GM23338 (cell line): ENCODE measurements at regions not wholly inside any gene's neighbourhood (a gene's known extent, or its start where the extent isn't known, plus 50 kb on each side); places are given as distances from the start of the nearest gene placed in this dataset.

Experiments
- ATAC-seq: fragments of 200-7000 bp; cut with Tn5 transposase; 3 replicates; pipeline ENCODE4 v1.9.1; 2020
- DNase-seq: peaks from one replicate; pipeline ENCODE4 v3.0.0-alpha.2; 2015; ENCODE audit warnings: low spot score
- H2AFZ ChIP-seq: fragments of 200-600 bp; sonication (generic); 2 replicates; pipeline ENCODE4 v1.8.0; 2016; ENCODE audit warnings: antibody characterized with exemption, mild to moderate bottlenecking, moderate library complexity
- H3F3A ChIP-seq: fragments of 200-600 bp; sonication (generic); replicated peaks from 2 replicates; pipeline ENCODE4 v1.8.0; 2017; ENCODE audit warnings: antibody characterized with exemption, mixed run types, low read depth
- H3K27ac ChIP-seq: fragments of 200-600 bp; sonication (generic); 2 replicates; pipeline ENCODE4 v1.6.1; 2016; ENCODE audit warnings: low read depth
- H3K27me3 ChIP-seq: fragments of 200-600 bp; sonication (generic); 2 replicates; pipeline ENCODE4 v1.8.0; 2016; ENCODE audit warnings: mild to moderate bottlenecking, mixed run types, moderate library complexity; ENCODE audit not compliant: insufficient read depth
- H3K36me3 ChIP-seq: fragments of 200-600 bp; sonication (generic); 2 replicates; pipeline ENCODE4 v1.8.0; 2016; ENCODE audit warnings: mild to moderate bottlenecking; ENCODE audit not compliant: insufficient read depth
- H3K4me1 ChIP-seq: fragments of 200-600 bp; sonication (generic); 2 replicates; pipeline ENCODE4 v1.8.0; 2016; ENCODE audit warnings: mild to moderate bottlenecking, moderate library complexity; ENCODE audit not compliant: insufficient read depth
- H3K4me2 ChIP-seq: fragments of 200-600 bp; sonication (generic); 2 replicates; pipeline ENCODE4 v1.7.1; 2017; ENCODE audit warnings: mixed run types
- H3K4me3 ChIP-seq: fragments of 200-600 bp; sonication (generic); 2 replicates; pipeline ENCODE4 v1.6.1; 2016; ENCODE audit warnings: mixed run types
- H3K79me2 ChIP-seq: fragments of 200-600 bp; sonication (generic); replicated peaks from 2 replicates; pipeline ENCODE4 v1.8.0; 2017; ENCODE audit warnings: mild to moderate bottlenecking; ENCODE audit not compliant: insufficient read depth
- H3K9me2 ChIP-seq: fragments of 200-600 bp; sonication (generic); 2 replicates; pipeline ENCODE4 v1.8.0; 2017; ENCODE audit not compliant: insufficient read depth
- H4K20me1 ChIP-seq: fragments of 200-600 bp; sonication (generic); replicated peaks from 2 replicates; pipeline ENCODE4 v1.8.0; 2017; ENCODE audit warnings: mild to moderate bottlenecking; ENCODE audit not compliant: insufficient read depth
- H3K27ac Mint-ChIP-seq: 2 replicates; pipeline ENCODE4 v1.8.0; 2020; ENCODE audit warnings: inconsistent platforms, mild to moderate bottlenecking, moderate library complexity, mixed read lengths
- H3K27me3 Mint-ChIP-seq: 3 replicates; pipeline ENCODE4 v1.8.0; 2022; ENCODE audit warnings: low read depth, mild to moderate bottlenecking, moderate library complexity, mixed read lengths, inconsistent platforms; ENCODE audit not compliant: insufficient read depth, poor library complexity
- H3K36me3 Mint-ChIP-seq: 3 replicates; pipeline ENCODE4 v1.8.0; 2021; ENCODE audit warnings: low read depth, mild to moderate bottlenecking, inconsistent platforms, moderate library complexity, mixed read lengths
- H3K4me1 Mint-ChIP-seq: 3 replicates; pipeline ENCODE4 v1.8.0; 2020; ENCODE audit warnings: mild to moderate bottlenecking, inconsistent platforms, mixed read lengths
- H3K4me3 Mint-ChIP-seq: 3 replicates; pipeline ENCODE4 v1.8.0; 2021; ENCODE audit warnings: moderate library complexity, mild to moderate bottlenecking, inconsistent platforms, mixed read lengths
- H3K9me3 Mint-ChIP-seq: 3 replicates; pipeline ENCODE4 v1.8.0; 2020; ENCODE audit warnings: moderate library complexity, mild to moderate bottlenecking, inconsistent platforms, mixed read lengths
- CREB1 ChIP-seq: fragments of 250-450 bp; sonication (Bioruptor Pico); IDR thresholded peaks from 2 replicates; pipeline ENCODE4 v1.5.0; 2020; ENCODE audit warnings: low read depth, mild to moderate bottlenecking, moderate library complexity
- CTCF ChIP-seq, 2 experiments: fragments of 200-600 bp in 1 of 2; sonication (generic) in 1 of 2; conservative IDR thresholded peaks; 2 replicates each; pipeline versions ENCODE4 v1.5.1 to v1.6.1; 2016 to 2017; ENCODE audit warnings: antibody characterized with exemption in 2 of 2, low read depth in 2 of 2, mild to moderate bottlenecking in 2 of 2, moderate library complexity in 1 of 2
- ETS1 ChIP-seq: IDR thresholded peaks from 2 replicates; pipeline ENCODE4 v1.6.1; 2016; ENCODE audit warnings: antibody characterized with exemption
- EZH2 ChIP-seq: fragments of 200-600 bp; sonication (generic); IDR thresholded peaks from one replicate; pipeline ENCODE4 v1.8.0; 2017; ENCODE audit warnings: antibody characterized with exemption, mild to moderate bottlenecking, low read depth; ENCODE audit not compliant: unreplicated experiment
- JUNB ChIP-seq: IDR thresholded peaks from one replicate; pipeline ENCODE4 v1.6.1; 2016; ENCODE audit warnings: antibody characterized with exemption; ENCODE audit not compliant: unreplicated experiment
- NANOG ChIP-seq: IDR thresholded peaks from 2 replicates; pipeline ENCODE4 v1.6.1; 2016; ENCODE audit warnings: antibody characterized with exemption, borderline replicate concordance
- POLR2AphosphoS5 ChIP-seq: IDR thresholded peaks from 2 replicates; pipeline ENCODE4 v1.6.1; 2016; ENCODE audit warnings: antibody characterized with exemption, low read depth
- REST ChIP-seq: IDR thresholded peaks from one replicate; pipeline ENCODE4 v1.6.1; 2018; ENCODE audit warnings: antibody characterized with exemption; ENCODE audit not compliant: unreplicated experiment
- STAT1 ChIP-seq: IDR thresholded peaks from one replicate; pipeline ENCODE4 v1.6.1; 2016; ENCODE audit warnings: antibody characterized with exemption; ENCODE audit not compliant: unreplicated experiment
- ZNF114 ChIP-seq: fragments of 250-450 bp; sonication (Bioruptor Pico); IDR thresholded peaks from 2 replicates; pipeline ENCODE4 v1.5.0; 2020; ENCODE audit warnings: mild to moderate bottlenecking, moderate library complexity
- ZNF331 ChIP-seq: fragments of 250-450 bp; sonication (Bioruptor Pico); IDR thresholded peaks from 2 replicates; pipeline ENCODE4 v1.5.0; 2020; ENCODE audit warnings: low read depth, mild to moderate bottlenecking, moderate library complexity
- ZNF462 ChIP-seq: fragments of 250-450 bp; sonication (Bioruptor Pico); IDR thresholded peaks from 2 replicates; pipeline ENCODE4 v1.5.0; 2020; ENCODE audit warnings: mild to moderate bottlenecking, moderate library complexity

DNA sequence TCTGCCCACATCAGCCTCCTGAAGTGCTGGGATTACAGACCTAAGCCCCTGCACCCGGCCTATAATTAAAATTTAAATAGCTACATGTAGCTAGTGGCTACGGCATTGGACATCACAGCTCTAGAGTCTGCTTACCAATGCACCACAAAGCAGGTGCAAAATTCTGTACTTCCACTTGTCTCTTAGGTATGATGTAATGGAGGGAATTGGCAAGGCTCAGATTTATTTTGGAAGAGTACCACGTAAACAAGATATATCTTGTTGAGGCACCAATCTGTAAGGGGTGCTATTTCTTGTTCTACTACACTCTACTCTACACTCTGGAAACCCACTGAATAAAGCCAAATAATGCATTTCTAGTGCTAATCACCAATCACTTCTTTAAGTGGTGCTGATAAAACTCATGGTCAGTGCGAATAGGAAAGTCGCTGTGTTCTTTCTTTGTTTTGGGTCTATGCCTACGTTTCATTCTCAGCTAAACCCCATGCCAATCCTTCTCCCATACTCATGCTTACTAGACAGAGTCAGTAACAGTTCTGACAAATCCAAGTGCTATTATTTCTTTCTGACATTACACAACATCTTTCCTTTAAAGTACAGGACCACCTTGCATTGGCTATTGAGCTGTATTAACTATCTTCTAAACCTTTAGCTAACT, 92.3 kb downstream of the GC start:
- Histone ChIP-seq H3K9me2 (peaks cover 12% of the 10 kb centered on the region; the same call in 1 of the 2 replicates), H3K27ac (no peak overlapping the region), H3K36me3 (no peaks in the 10 kb centered on the region), H2AFZ (no peak overlapping the region), H4K20me1 (no peaks in the 10 kb centered on the region), H3K79me2 (no peaks in the 10 kb centered on the region), H3F3A (no peaks in the 10 kb centered on the region), H3K4me3 (no peak overlapping the region), H3K27me3 (no peaks in the 10 kb centered on the region), H3K4me2 (no peak overlapping the region), H3K4me1 (peaks cover 17% of the 10 kb centered on the region)
- TF ChIP-seq EZH2 = no peak
- TF ChIP-seq ZNF331 = no peak
- no peak for TF ChIP-seq CTCF (conservative IDR thresholded peaks at IDR 0.05; ENCODE audit: low read depth in 2 of 2)
- no peak for TF ChIP-seq REST
- no peak for TF ChIP-seq JUNB
- no peak for TF ChIP-seq STAT1
- no peak for TF ChIP-seq CREB1 (CRISPR knock-in tag)
- TF ChIP-seq ETS1 = no peak
- TF ChIP-seq NANOG = no peak
- no peak for TF ChIP-seq POLR2AphosphoS5
- no peak for TF ChIP-seq ZNF462 (CRISPR knock-in tag)
- TF ChIP-seq ZNF114 (CRISPR knock-in tag) = no peak
- Mint-ChIP-seq H3K9me3 (no peaks in the 10 kb centered on the region; the same call in 2 of the 3 replicates), H3K27ac (no peak overlapping the region), H3K4me1 (peaks cover 25% of the 10 kb centered on the region), H3K36me3 (no peaks in the 10 kb centered on the region), H3K4me3 (no peak overlapping the region), H3K27me3 (peaks cover 1% of the 10 kb centered on the region)
- DNase-seq (no peak), ATAC-seq (no peak)
